Keratinocyte (primary cell): ENCODE measurements at regions not wholly inside any gene's neighbourhood (a gene's known extent, or its start where the extent isn't known, plus 50 kb on each side); places are given as distances from the start of the nearest gene placed in this dataset.

Source experiments
- CTCF ChIP-seq, 3 experiments: IDR thresholded peaks in 1 of 3; conservative IDR thresholded peaks in 1 of 3; optimal IDR thresholded peaks in 1 of 3; 2 replicates in 2 of 3; 3 replicates in 1 of 3; pipeline versions ENCODE3 to v1.5.1; 2011; ENCODE audit warnings: low read length in 3 of 3, mild to moderate bottlenecking in 3 of 3, moderate library complexity in 2 of 3, control low read depth in 1 of 3, inconsistent platforms in 1 of 3; ENCODE audit not compliant: insufficient read depth in 2 of 3; ENCODE audit errors: extremely low read depth in 1 of 3
- EZH2 ChIP-seq: IDR thresholded peaks from one replicate; pipeline ENCODE4 v1.6.1; 2012; ENCODE audit warnings: inconsistent platforms, mild to moderate bottlenecking, low read length, moderate library complexity

- TF ChIP-seq CTCF (optimal IDR thresholded peaks at IDR 0.05 in 1 of 3, IDR thresholded peaks at IDR 0.05 in 1 of 3, conservative IDR thresholded peaks at IDR 0.05 in 1 of 3; ENCODE audit: extremely low read depth in 1 of 3, insufficient read depth in 2 of 3, low read length in 3 of 3) (no peak), EZH2 (no peak)
These were observed 173.0 kb upstream of the TSHZ2 start for GRCh38 chr20:52799130-52799529.
